ENCODE measurements at regions not wholly inside any gene's neighbourhood (a gene's known extent, or its start where the extent isn't known, plus 50 kb on each side); places are given as distances from the start of the nearest gene placed in this dataset.

DNA sequence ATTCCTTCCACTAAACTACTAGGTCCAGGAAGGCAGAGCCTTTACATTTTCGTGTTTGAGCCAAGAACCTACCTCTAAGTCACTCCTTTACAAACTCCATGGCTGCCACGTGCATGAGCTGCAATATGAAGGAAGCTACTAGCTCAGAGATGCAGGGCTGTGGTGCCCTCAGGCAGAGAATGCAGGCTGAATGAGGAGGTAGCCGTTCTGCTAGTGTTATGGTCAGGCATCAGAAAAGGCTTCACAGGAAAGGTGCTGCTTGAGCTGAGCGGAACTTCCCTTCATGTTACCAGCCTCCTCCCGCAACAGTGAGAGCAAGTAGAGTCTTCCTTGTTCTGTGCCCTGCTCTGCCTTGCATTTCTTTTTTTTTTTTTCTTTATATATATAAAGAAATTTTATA lies 148.3 kb upstream of the PACRGL start:
- TF ChIP-seq SUZ12 (IDR thresholded peaks at IDR 0.05; ENCODE audit: extremely low read depth, insufficient read depth, insufficient read length) (no peak), ZNF274 (IDR thresholded peaks at IDR 0.05; ENCODE audit: low read depth, low read length) (no peak)
